ENCODE measurements at regions not wholly inside any gene's neighbourhood (a gene's known extent, or its start where the extent isn't known, plus 50 kb on each side); places are given as distances from the start of the nearest gene placed in this dataset.

- no peak for DNase-seq
Observed at GRCh38 chr14:98959410-98959809, 312.6 kb downstream of the BCL11B start.

GRCh38 chr14:98959958-98960616, 311.9 kb downstream of the BCL11B start:
- DNase-seq: peak; percentile 27

- no peak for DNase-seq
Observed at GRCh38 chr14:98960617-98961013, 311.4 kb downstream of the BCL11B start.

- no peak for DNase-seq
Observed at GRCh38 chr14:98961191-98961590, 310.8 kb downstream of the BCL11B start.

- DNase-seq: no peak
Observed at GRCh38 chr14:98962118-98962517, 309.9 kb downstream of the BCL11B start.

- DNase-seq: no peak
Observed at GRCh38 chr14:98963610-98964009, 308.4 kb downstream of the BCL11B start.

- DNase-seq: no peak
Observed at GRCh38 chr14:98964171-98964570, 307.8 kb downstream of the BCL11B start.

GRCh38 chr14:98965076-98965475, 306.9 kb downstream of the BCL11B start:
- DNase-seq: no peak

GRCh38 chr14:98966016-98966415, 306.0 kb downstream of the BCL11B start:
- DNase-seq: no peak

- DNase-seq: no peak
Observed at GRCh38 chr14:98966475-98967162, 305.4 kb downstream of the BCL11B start.

GRCh38 chr14:98974113-98974512, 297.9 kb downstream of the BCL11B start:
- no peak for DNase-seq

GRCh38 chr14:98976271-98976670, 295.7 kb downstream of the BCL11B start:
- DNase-seq: peak; percentile 83

GRCh38 chr14:98977451-98977850, 294.5 kb downstream of the BCL11B start:
- DNase-seq: no peak

GRCh38 chr14:98982986-98983385, 289.0 kb downstream of the BCL11B start:
- no peak for DNase-seq

GRCh38 chr14:98984027-98984718, 287.8 kb downstream of the BCL11B start:
- no peak for DNase-seq

- DNase-seq: no peak
Observed at GRCh38 chr14:98984719-98985041, 287.3 kb downstream of the BCL11B start.

- no peak for DNase-seq
Observed at GRCh38 chr14:98993818-98994217, 278.2 kb downstream of the BCL11B start.

- DNase-seq: no peak
Observed at GRCh38 chr14:98994561-98994960, 277.4 kb downstream of the BCL11B start.

GRCh38 chr14:98997526-98998205, 274.3 kb downstream of the BCL11B start:
- no peak for DNase-seq

GRCh38 chr14:98999345-98999744, 272.7 kb downstream of the BCL11B start:
- no peak for DNase-seq

- DNase-seq: no peak
Observed at GRCh38 chr14:98999901-99000300, 272.1 kb downstream of the BCL11B start.

- DNase-seq: no peak
Observed at GRCh38 chr14:99001241-99001640, 270.8 kb downstream of the BCL11B start.

GRCh38 chr14:99003646-99004045, 268.4 kb downstream of the BCL11B start:
- no peak for DNase-seq

GRCh38 chr14:99004112-99004511, 267.9 kb downstream of the BCL11B start:
- DNase-seq: no peak
